Astrocyte (in vitro differentiated cells and primary cell): ENCODE measurements at regions not wholly inside any gene's neighbourhood (a gene's known extent, or its start where the extent isn't known, plus 50 kb on each side); places are given as distances from the start of the nearest gene placed in this dataset.
"Not testable (repeated sequence)": the region's sequence is repeated elsewhere in the genome, so short reads cannot be mapped to it uniquely, and the experiment has no call there.

ENCODE experiments used
- DNase-seq: peaks from one replicate; pipeline ENCODE4 v3.0.0-alpha.2; 2010; ENCODE audit warnings: low read depth
- FAIRE-seq: peaks from 2 replicates; lab custom pipeline; 2011; peaks lifted over from hg19 to GRCh38; lab: Jason Lieb, UNC
- H2AFZ ChIP-seq: 2 replicates; pipeline ENCODE4 v1.6.0; 2012; ENCODE audit warnings: low read depth, low read length, inconsistent platforms
- H3K27ac ChIP-seq: 2 replicates; pipeline ENCODE4 v1.5.1; 2011; ENCODE audit warnings: low read depth, low read length, inconsistent platforms
- H3K27me3 ChIP-seq: 2 replicates; pipeline ENCODE4 v1.6.0; 2011; ENCODE audit warnings: low read length, inconsistent platforms; ENCODE audit not compliant: insufficient read depth
- H3K36me3 ChIP-seq: 2 replicates; pipeline ENCODE4 v1.5.1; 2011; ENCODE audit warnings: low read length, inconsistent platforms; ENCODE audit not compliant: insufficient read depth
- H3K4me1 ChIP-seq: 2 replicates; pipeline ENCODE4 v1.5.1; 2011; ENCODE audit warnings: low read length, inconsistent platforms; ENCODE audit not compliant: insufficient read depth
- H3K4me2 ChIP-seq: 2 replicates; pipeline ENCODE4 v1.6.0; 2012; ENCODE audit warnings: low read length, inconsistent platforms
- H3K4me3 ChIP-seq: 2 replicates; pipeline ENCODE4 v1.5.1; 2011; ENCODE audit warnings: low read depth, mild to moderate bottlenecking, low read length, inconsistent platforms; ENCODE audit not compliant: insufficient read depth
- H3K79me2 ChIP-seq: 2 replicates; pipeline ENCODE4 v1.6.0; 2012; ENCODE audit warnings: mild to moderate bottlenecking, low read length, inconsistent platforms; ENCODE audit not compliant: insufficient read depth
- H3K9ac ChIP-seq: 2 replicates; pipeline ENCODE4 v1.6.0; 2012; ENCODE audit warnings: mild to moderate bottlenecking, low read length, inconsistent platforms
- H3K9me3 ChIP-seq: 2 replicates; pipeline ENCODE4 v1.5.1; 2012; ENCODE audit warnings: low read depth, mild to moderate bottlenecking, low read length, inconsistent platforms; ENCODE audit not compliant: insufficient read depth
- H4K20me1 ChIP-seq: 2 replicates; pipeline ENCODE4 v1.6.0; 2012; ENCODE audit warnings: low read length, inconsistent platforms; ENCODE audit not compliant: insufficient read depth
- H3K27ac Mint-ChIP-seq: one replicate; pipeline ENCODE4 v1.8.0; 2021; ENCODE audit warnings: mild to moderate bottlenecking, mixed read lengths; ENCODE audit not compliant: unreplicated experiment
- H3K27me3 Mint-ChIP-seq: one replicate; pipeline ENCODE4 v1.8.0; 2021; ENCODE audit warnings: low read depth, mixed read lengths; ENCODE audit not compliant: unreplicated experiment
- H3K36me3 Mint-ChIP-seq: one replicate; pipeline ENCODE4 v1.8.0; 2021; ENCODE audit warnings: low read depth, mixed read lengths; ENCODE audit not compliant: unreplicated experiment
- H3K4me1 Mint-ChIP-seq: one replicate; pipeline ENCODE4 v1.8.0; 2021; ENCODE audit warnings: low read depth, mixed read lengths; ENCODE audit not compliant: unreplicated experiment
- H3K4me3 Mint-ChIP-seq: one replicate; pipeline ENCODE4 v1.8.0; 2021; ENCODE audit warnings: mild to moderate bottlenecking, moderate library complexity, mixed read lengths; ENCODE audit not compliant: unreplicated experiment
- H3K9me3 Mint-ChIP-seq: one replicate; pipeline ENCODE4 v1.8.0; 2021; ENCODE audit warnings: mild to moderate bottlenecking, mixed read lengths; ENCODE audit not compliant: unreplicated experiment
- CTCF ChIP-seq: IDR thresholded peaks from 2 replicates; pipeline ENCODE4 v1.5.1; 2011; ENCODE audit warnings: low read depth, mild to moderate bottlenecking, inconsistent platforms, low read length, moderate library complexity; ENCODE audit not compliant: insufficient read depth
- EZH2 ChIP-seq: IDR thresholded peaks from 2 replicates; pipeline ENCODE4 v1.6.1; 2012; ENCODE audit warnings: mild to moderate bottlenecking, low read length, inconsistent platforms; ENCODE audit not compliant: insufficient read depth

GRCh38 chrX:78571849-78572248 is 87.3 kb downstream of the RTL3 start:
- Histone ChIP-seq H4K20me1 (no peaks in the 10 kb centered on the region), H3K9me3 (no peaks in the 10 kb centered on the region), H3K36me3 (no peaks in the 10 kb centered on the region), H3K9ac (no peak overlapping the region), H3K79me2 (no peaks in the 10 kb centered on the region), H2AFZ (no peak overlapping the region), H3K4me2 (no peak overlapping the region), H3K27me3 (no peaks in the 10 kb centered on the region), H3K27ac (no peak overlapping the region), H3K4me1 (no peaks in the 10 kb centered on the region), H3K4me3 (no peak overlapping the region)
- FAIRE-seq (no peak), DNase-seq (no peak)
- H3K27me3 Mint-ChIP-seq, result no peaks in the 10 kb centered on the region
- no peaks in the 10 kb centered on the region for H3K4me1 Mint-ChIP-seq
- no peak overlapping the region for H3K4me3 Mint-ChIP-seq
- peaks cover 2% of the 10 kb centered on the region for H3K9me3 Mint-ChIP-seq
- TF ChIP-seq CTCF, result no peak
- no peak for TF ChIP-seq EZH2
- no peak overlapping the region for H3K27ac Mint-ChIP-seq
- H3K36me3 Mint-ChIP-seq, result no peaks in the 10 kb centered on the region

- H3K4me1 ChIP-seq, result no peaks in the 10 kb centered on the region
- H4K20me1 ChIP-seq, result no peaks in the 10 kb centered on the region
- Mint-ChIP-seq H3K9me3 (no peaks in the 10 kb centered on the region), H3K4me1 (no peaks in the 10 kb centered on the region), H3K4me3 (no peak overlapping the region), H3K27ac (no peak overlapping the region), H3K27me3 (no peaks in the 10 kb centered on the region), H3K36me3 (no peaks in the 10 kb centered on the region)
- FAIRE-seq (peak; percentile 65), DNase-seq (no peak)
- no peak overlapping the region for H3K4me3 ChIP-seq
- no peaks in the 10 kb centered on the region for H3K27me3 ChIP-seq
- no peaks in the 10 kb centered on the region for H3K9me3 ChIP-seq
- no peak overlapping the region for H2AFZ ChIP-seq
- H3K27ac ChIP-seq, result no peak overlapping the region
- no peaks in the 10 kb centered on the region for H3K79me2 ChIP-seq
- H3K9ac ChIP-seq, result no peak overlapping the region
- TF ChIP-seq EZH2 (no peak), CTCF (peak; percentile 40)
- no peak overlapping the region for H3K4me2 ChIP-seq
- no peaks in the 10 kb centered on the region for H3K36me3 ChIP-seq
These were observed 103.6 kb downstream of the RTL3 start for GRCh38 chrX:78555401-78555980.

GRCh38 chrX:78552628-78553027 is 106.5 kb downstream of the RTL3 start:
- H2AFZ ChIP-seq, H3K9ac ChIP-seq, H3K9me3 Mint-ChIP-seq, H3K4me3 ChIP-seq, H3K9me3 ChIP-seq, H4K20me1 ChIP-seq, FAIRE-seq, H3K4me3 Mint-ChIP-seq, H3K27me3 ChIP-seq, H3K36me3 ChIP-seq, H3K4me1 ChIP-seq, H3K4me2 ChIP-seq, DNase-seq, H3K27ac ChIP-seq, H3K27me3 Mint-ChIP-seq, H3K79me2 ChIP-seq, H3K36me3 Mint-ChIP-seq, H3K27ac Mint-ChIP-seq, H3K4me1 Mint-ChIP-seq: not testable (repeated sequence)
